Hepatocyte (in vitro differentiated cells): ENCODE measurements at regions not wholly inside any gene's neighbourhood (a gene's known extent, or its start where the extent isn't known, plus 50 kb on each side); places are given as distances from the start of the nearest gene placed in this dataset.
"Not testable (repeated sequence)": the region's sequence is repeated elsewhere in the genome, so short reads cannot be mapped to it uniquely, and the experiment has no call there.

Experiments used
- DNase-seq: peaks from one replicate; pipeline ENCODE4 v3.0.0-alpha.2; 2016; ENCODE audit warnings: low spot score
- H2AFZ ChIP-seq: fragments of 200-600 bp; sonication (generic); 2 replicates; pipeline ENCODE4 v1.6.0; 2016; ENCODE audit warnings: antibody characterized with exemption, mild to moderate bottlenecking
- H3K27ac ChIP-seq: fragments of 200-600 bp; sonication (generic); 2 replicates; pipeline ENCODE4 v1.5.1; 2016; ENCODE audit warnings: mild to moderate bottlenecking
- H3K27me3 ChIP-seq: fragments of 200-600 bp; sonication (generic); 2 replicates; pipeline ENCODE4 v1.6.1; 2016
- H3K36me3 ChIP-seq: fragments of 200-600 bp; sonication (generic); replicated peaks from 2 replicates; pipeline ENCODE4 v1.5.1; 2016; ENCODE audit warnings: low read depth; ENCODE audit not compliant: insufficient read depth
- H3K4me1 ChIP-seq: fragments of 200-600 bp; sonication (generic); 2 replicates; pipeline ENCODE4 v1.5.1; 2016; ENCODE audit warnings: mild to moderate bottlenecking, moderate library complexity; ENCODE audit not compliant: insufficient read depth
- H3K4me2 ChIP-seq: fragments of 200-600 bp; sonication (generic); 2 replicates; pipeline ENCODE4 v1.6.0; 2016
- H3K4me3 ChIP-seq: fragments of 200-600 bp; sonication (generic); 2 replicates; pipeline ENCODE4 v1.5.1; 2016; ENCODE audit warnings: mild to moderate bottlenecking
- H3K79me2 ChIP-seq: fragments of 200-600 bp; sonication (generic); 2 replicates; pipeline ENCODE4 v1.6.0; 2017; ENCODE audit warnings: mild to moderate bottlenecking
- H3K9me2 ChIP-seq: fragments of 200-600 bp; sonication (generic); replicated peaks from 2 replicates; pipeline ENCODE4 v1.6.0; 2017; ENCODE audit warnings: mild to moderate bottlenecking; ENCODE audit not compliant: insufficient read depth
- H3K9me3 ChIP-seq: fragments of 200-600 bp; sonication (generic); 2 replicates; pipeline ENCODE4 v1.5.1; 2016; ENCODE audit warnings: low read depth, mild to moderate bottlenecking
- H4K20me1 ChIP-seq: fragments of 200-600 bp; sonication (generic); 2 replicates; pipeline ENCODE4 v1.6.0; 2016; ENCODE audit warnings: mild to moderate bottlenecking; ENCODE audit not compliant: insufficient read depth, poor library complexity, severe bottlenecking
- CTCF ChIP-seq: fragments of 200-600 bp; sonication (generic); IDR thresholded peaks from 2 replicates; pipeline ENCODE4 v1.5.1; 2016; ENCODE audit warnings: antibody characterized with exemption, mild to moderate bottlenecking; ENCODE audit not compliant: poor library complexity
- EZH2 ChIP-seq: fragments of 200-600 bp; sonication (generic); IDR thresholded peaks from 2 replicates; pipeline ENCODE4 v1.6.1; 2016; ENCODE audit warnings: antibody characterized with exemption, mild to moderate bottlenecking, borderline replicate concordance
- EZH2phosphoT487 ChIP-seq: fragments of 200-600 bp; sonication (generic); IDR thresholded peaks from one replicate; pipeline ENCODE4 v1.6.1; 2018; ENCODE audit warnings: antibody characterized with exemption, mild to moderate bottlenecking, low read depth, moderate library complexity; ENCODE audit not compliant: unreplicated experiment, severe bottlenecking
- WGBS: methylation state at CpG from one replicate; pipeline ENCODE4 v1.1.6; 2016; ENCODE audit warnings: low lambda C conversion rate; ENCODE audit errors: missing lambda C conversion rate; 5-methylcytosine and 5-hydroxymethylcytosine counted together

GRCh38 chr2:163934131-163934530 lies 198.3 kb upstream of the FIGN start:
- Histone ChIP-seq H3K27me3 (no peaks in the 10 kb centered on the region), H2AFZ (no peak overlapping the region), H3K4me3 (no peak overlapping the region), H3K4me1 (no peaks in the 10 kb centered on the region), H3K9me2 (no peaks in the 10 kb centered on the region), H3K79me2 (no peaks in the 10 kb centered on the region), H3K4me2 (no peak overlapping the region), H4K20me1 (no peaks in the 10 kb centered on the region), H3K9me3 (no peaks in the 10 kb centered on the region), H3K27ac (no peak overlapping the region), H3K36me3 (no peaks in the 10 kb centered on the region)
- no peak for DNase-seq
- TF ChIP-seq CTCF: no peak
- no peak for TF ChIP-seq EZH2
- no peak for TF ChIP-seq EZH2phosphoT487

GRCh38 chr2:163919717-163920116 lies 183.9 kb upstream of the FIGN start:
- Histone ChIP-seq H3K9me2 (no peaks in the 10 kb centered on the region), H2AFZ (no peak overlapping the region), H4K20me1 (no peaks in the 10 kb centered on the region), H3K27ac (no peak overlapping the region), H3K4me1 (no peaks in the 10 kb centered on the region), H3K4me3 (no peak overlapping the region), H3K4me2 (no peak overlapping the region), H3K36me3 (no peaks in the 10 kb centered on the region), H3K79me2 (no peaks in the 10 kb centered on the region), H3K27me3 (no peaks in the 10 kb centered on the region), H3K9me3 (no peaks in the 10 kb centered on the region)
- WGBS: 91% methylated on average over 5 of the region's 5 CpGs
- no peak for DNase-seq
- TF ChIP-seq CTCF (no peak), EZH2 (no peak), EZH2phosphoT487 (no peak)

- H3K4me2 ChIP-seq, H3K79me2 ChIP-seq, H3K4me3 ChIP-seq, H3K36me3 ChIP-seq, DNase-seq, H3K4me1 ChIP-seq, H3K9me3 ChIP-seq, H3K27ac ChIP-seq, H2AFZ ChIP-seq, H3K27me3 ChIP-seq, H4K20me1 ChIP-seq, H3K9me2 ChIP-seq: not testable (repeated sequence)
- WGBS: 97% methylated on average over 19 of the region's 19 CpGs
Observed at GRCh38 chr2:163914486-163914885, 178.7 kb upstream of the FIGN start.

- WGBS: 91% methylated on average over 5 of the region's 32 CpGs
- not testable (repeated sequence) for H3K4me3 ChIP-seq, H3K27me3 ChIP-seq, H4K20me1 ChIP-seq, H3K79me2 ChIP-seq, H3K27ac ChIP-seq, H3K9me2 ChIP-seq, H3K36me3 ChIP-seq, H3K4me1 ChIP-seq, DNase-seq, H3K4me2 ChIP-seq, H3K9me3 ChIP-seq, H2AFZ ChIP-seq
Observed at GRCh38 chr2:163913532-163913944, 177.7 kb upstream of the FIGN start.

- Histone ChIP-seq H2AFZ (no peak overlapping the region), H3K4me3 (no peak overlapping the region), H3K79me2 (no peaks in the 10 kb centered on the region), H3K27me3 (no peaks in the 10 kb centered on the region), H3K4me2 (no peak overlapping the region), H3K36me3 (no peaks in the 10 kb centered on the region), H4K20me1 (no peaks in the 10 kb centered on the region), H3K4me1 (no peaks in the 10 kb centered on the region), H3K9me2 (no peaks in the 10 kb centered on the region), H3K9me3 (no peaks in the 10 kb centered on the region), H3K27ac (no peak overlapping the region)
- WGBS: 97% methylated on average over 33 of the region's 40 CpGs
- DNase-seq: no peak
- no peak for TF ChIP-seq EZH2phosphoT487
- no peak for TF ChIP-seq EZH2
- no peak for TF ChIP-seq CTCF
Observed at GRCh38 chr2:163909411-163910080, 173.7 kb upstream of the FIGN start.
